ENCODE measurements at regions not wholly inside any gene's neighbourhood (a gene's known extent, or its start where the extent isn't known, plus 50 kb on each side); places are given as distances from the start of the nearest gene placed in this dataset.

GRCh38 chr4:183576701-183577404, 72.0 kb downstream of the ING2 start:
- ChIA-PET POLR2A (no interaction called here), CTCF (interaction anchor here (1.0 kb wide), 1 partner anchor 16 kb away, joined by 3 read pairs; no protein-coding TSS in a partner anchor)
- Mint-ChIP-seq H3K9me3 (ENCODE audit: insufficient read depth) (peaks cover 5% of the 10 kb centered on the region), H3K4me1 (no peaks in the 10 kb centered on the region), H3K27ac (no peak overlapping the region), H3K4me3 (no peak overlapping the region), H3K27me3 (peaks cover 3% of the 10 kb centered on the region)
- Histone ChIP-seq H3K4me3 (ENCODE audit: control extremely low read depth in 1 of 5, extremely low read depth in 1 of 5, insufficient read depth in 1 of 5, low read depth in 2 of 5, low read length in 4 of 5) (no peak overlapping the region), H3K4me1 (ENCODE audit: control insufficient read depth in 2 of 2, insufficient read depth in 2 of 2, low read length in 2 of 2) (no peaks in the 10 kb centered on the region), H3K27me3 (replicated peaks in 1 of 4; ENCODE audit: control extremely low read depth in 1 of 4, control insufficient read depth in 3 of 4, insufficient read depth in 4 of 4, low read length in 3 of 4) (no peaks in the 10 kb centered on the region), H3K27ac (ENCODE audit: low read length in 2 of 2) (no peak overlapping the region), H3K79me2 (ENCODE audit: control insufficient read depth, insufficient read depth, low read length) (no peaks in the 10 kb centered on the region), H4K20me1 (ENCODE audit: control insufficient read depth, insufficient read depth, low read length, poor library complexity, severe bottlenecking) (no peaks in the 10 kb centered on the region), H3K9me3 (ENCODE audit: control extremely low read depth in 1 of 3, control insufficient read depth in 2 of 3, insufficient read depth in 1 of 3, low read length in 2 of 3) (peaks cover 1 to 11% (median 6%) of the 10 kb centered on the region in 3 donors), H3K9ac (ENCODE audit: low read length) (no peak overlapping the region), H3K36me3 (replicated peaks in 1 of 2; ENCODE audit: control extremely low read depth in 1 of 2, control insufficient read depth in 1 of 2, extremely low read depth in 1 of 2, insufficient read depth in 2 of 2, low read length in 1 of 2) (no peaks in the 10 kb centered on the region), H3K4me2 (replicated peaks; ENCODE audit: low read depth, low read length, poor library complexity, severe bottlenecking) (no peak overlapping the region), H2AFZ (ENCODE audit: insufficient read depth, low read depth, low read length, poor library complexity, severe bottlenecking) (no peak overlapping the region)
- intact Hi-C loops (cut with micrococcal nuclease) = no loop called here
- ATAC-seq (ENCODE audit: low read depth) = no peak
- WGBS (ENCODE audit: insufficient coverage) = no CpG with 5 or more reads among the region's 6 CpGs
- no peak for DNase-seq
- TF ChIP-seq CTCF (IDR thresholded peaks at IDR 0.05) (no peak), EZH2 (IDR thresholded peaks at IDR 0.05; ENCODE audit: borderline replicate concordance, insufficient read depth, low read depth, low read length, poor library complexity, severe bottlenecking) (no peak)

GRCh38 chr4:183580370-183580769, 75.5 kb downstream of the ING2 start:
- Mint-ChIP-seq H3K27ac (no peak overlapping the region), H3K4me3 (no peak overlapping the region), H3K4me1 (no peaks in the 10 kb centered on the region), H3K27me3 (peaks cover 6% of the 10 kb centered on the region), H3K9me3 (ENCODE audit: insufficient read depth) (peaks cover 8% of the 10 kb centered on the region)
- H3K79me2 ChIP-seq (ENCODE audit: control insufficient read depth, insufficient read depth, low read length) = no peaks in the 10 kb centered on the region
- no peaks in the 10 kb centered on the region for H3K4me1 ChIP-seq (ENCODE audit: control insufficient read depth in 2 of 2, insufficient read depth in 2 of 2, low read length in 2 of 2)
- peaks cover 2 to 15% (median 6%) of the 10 kb centered on the region in 3 donors for H3K9me3 ChIP-seq (ENCODE audit: control extremely low read depth in 1 of 3, control insufficient read depth in 2 of 3, insufficient read depth in 1 of 3, low read length in 2 of 3)
- ATAC-seq (ENCODE audit: low read depth) = no peak
- no peaks in the 10 kb centered on the region for H3K36me3 ChIP-seq (replicated peaks in 1 of 2; ENCODE audit: control extremely low read depth in 1 of 2, control insufficient read depth in 1 of 2, extremely low read depth in 1 of 2, insufficient read depth in 2 of 2, low read length in 1 of 2)
- no peak overlapping the region for H2AFZ ChIP-seq (ENCODE audit: insufficient read depth, low read depth, low read length, poor library complexity, severe bottlenecking)
- intact Hi-C loops (cut with micrococcal nuclease) = no loop called here
- WGBS (ENCODE audit: insufficient coverage) = no CpG with 5 or more reads among the region's 3 CpGs
- H3K9ac ChIP-seq (ENCODE audit: low read length) = no peak overlapping the region
- no peak overlapping the region for H3K4me2 ChIP-seq (replicated peaks; ENCODE audit: low read depth, low read length, poor library complexity, severe bottlenecking)
- no peaks in the 10 kb centered on the region for H3K27me3 ChIP-seq (replicated peaks in 1 of 4; ENCODE audit: control extremely low read depth in 1 of 4, control insufficient read depth in 3 of 4, insufficient read depth in 4 of 4, low read length in 3 of 4)
- H3K4me3 ChIP-seq (ENCODE audit: control extremely low read depth in 1 of 5, extremely low read depth in 1 of 5, insufficient read depth in 1 of 5, low read depth in 2 of 5, low read length in 4 of 5) = no peak overlapping the region
- TF ChIP-seq EZH2 (IDR thresholded peaks at IDR 0.05; ENCODE audit: borderline replicate concordance, insufficient read depth, low read depth, low read length, poor library complexity, severe bottlenecking) = no peak
- no peak for TF ChIP-seq CTCF (IDR thresholded peaks at IDR 0.05)
- ChIA-PET CTCF (no interaction called here), POLR2A (no interaction called here)
- H3K27ac ChIP-seq (ENCODE audit: low read length in 2 of 2) = no peak overlapping the region
- no peak for DNase-seq
- no peaks in the 10 kb centered on the region for H4K20me1 ChIP-seq (ENCODE audit: control insufficient read depth, insufficient read depth, low read length, poor library complexity, severe bottlenecking)

Data from B cell (primary cell).